DMS114 treated with DMSO at 0.1 percent for 48 hours (cell line): ENCODE measurements at regions not wholly inside any gene's neighbourhood (a gene's known extent, or its start where the extent isn't known, plus 50 kb on each side); places are given as distances from the start of the nearest gene placed in this dataset.
A peak's percentile ranks its signal among the peaks of the same experiment; 100 is the strongest.
"Not testable (repeated sequence)": the region's sequence is repeated elsewhere in the genome, so short reads cannot be mapped to it uniquely, and the experiment has no call there.

Experiments used
- DNase-seq: peaks from one replicate; lab custom pipeline; 2025; ENCODE audit not compliant: unreplicated experiment; lab: John Stamatoyannopoulos, UW

- DNase-seq, result peak; percentile 53
These were observed 99.9 kb downstream of the ANKRD18B start for GRCh38 chr9:33623658-33624586.

GRCh38 chr9:33628318-33628717 lies 104.3 kb downstream of the ANKRD18B start:
- DNase-seq, result not testable (repeated sequence)

GRCh38 chr9:33628865-33629410 lies 104.9 kb downstream of the ANKRD18B start:
- DNase-seq, result no peak

GRCh38 chr9:33633636-33634035 lies 109.6 kb downstream of the ANKRD18B start:
- no peak for DNase-seq

- no peak for DNase-seq
These were observed 113.8 kb downstream of the ANKRD18B start for GRCh38 chr9:33637881-33638280.

- DNase-seq, result no peak
These were observed 114.4 kb downstream of the ANKRD18B start for GRCh38 chr9:33638391-33638915.

GRCh38 chr9:33645706-33646105 lies 121.7 kb downstream of the ANKRD18B start:
- no peak for DNase-seq

- DNase-seq, result no peak
These were observed 125.4 kb downstream of the ANKRD18B start for GRCh38 chr9:33649463-33649862.

- no peak for DNase-seq
These were observed 127.1 kb downstream of the ANKRD18B start for GRCh38 chr9:33651125-33651524.

GRCh38 chr9:33659921-33660320 lies 135.4 kb upstream of the PRSS3 start:
- DNase-seq, result no peak

GRCh38 chr9:33660772-33661171 lies 134.6 kb upstream of the PRSS3 start:
- no peak for DNase-seq

- DNase-seq, result no peak
These were observed 134.2 kb upstream of the PRSS3 start for GRCh38 chr9:33661176-33661575.

- no peak for DNase-seq
These were observed 132.5 kb upstream of the PRSS3 start for GRCh38 chr9:33662871-33663270.

GRCh38 chr9:33676194-33676745 lies 119.1 kb upstream of the PRSS3 start:
- not testable (repeated sequence) for DNase-seq

- peak; percentile 37 for DNase-seq
These were observed 118.4 kb upstream of the PRSS3 start for GRCh38 chr9:33676746-33677505.

- no peak for DNase-seq
These were observed 117.9 kb upstream of the PRSS3 start for GRCh38 chr9:33677506-33677809.

GRCh38 chr9:33677961-33678360 lies 117.4 kb upstream of the PRSS3 start:
- no peak for DNase-seq

- DNase-seq, result no peak
These were observed 112.8 kb upstream of the PRSS3 start for GRCh38 chr9:33682551-33682950.

- no peak for DNase-seq
These were observed 110.5 kb upstream of the PRSS3 start for GRCh38 chr9:33684831-33685230.

- DNase-seq, result no peak
These were observed 108.4 kb upstream of the PRSS3 start for GRCh38 chr9:33686942-33687341.

GRCh38 chr9:33687779-33688178 lies 107.6 kb upstream of the PRSS3 start:
- no peak for DNase-seq
